Sigmoid colon (tissue), 6 donors: ENCODE measurements at regions not wholly inside any gene's neighbourhood (a gene's known extent, or its start where the extent isn't known, plus 50 kb on each side); places are given as distances from the start of the nearest gene placed in this dataset.
A peak's percentile ranks its signal among the peaks of the same experiment; 100 is the strongest.

Experiments used
- DNase-seq: peaks from one replicate; pipeline ENCODE4 v3.0.0-alpha.2; 2019
- H3K27ac ChIP-seq, 4 donors: fragments of 200-600 bp; sonication (generic); one replicate each; pipeline ENCODE4 v1.5.1; 2016 to 2019; ENCODE audit warnings: mild to moderate bottlenecking in 1 of 4
- H3K27me3 ChIP-seq, 3 donors: fragments of 200-600 bp; sonication (generic); one replicate each; pipeline ENCODE4 v1.5.1; 2019; ENCODE audit warnings: mild to moderate bottlenecking in 1 of 3
- H3K36me3 ChIP-seq, 4 donors: fragments of 200-600 bp; sonication (generic); one replicate each; pipeline ENCODE4 v1.5.1; 2016 to 2019
- H3K4me1 ChIP-seq, 4 donors: fragments of 200-600 bp; sonication (generic); one replicate each; pipeline ENCODE4 v1.5.1; 2017 to 2019
- H3K4me3 ChIP-seq, 4 donors: fragments of 200-600 bp; sonication (generic); one replicate each; pipeline ENCODE4 v1.5.1; 2017 to 2019; ENCODE audit warnings: mild to moderate bottlenecking in 2 of 4, moderate library complexity in 1 of 4
- H3K9me3 ChIP-seq, 4 donors: fragments of 200-600 bp in 3 of 4; sonication (generic) in 3 of 4; one replicate each; pipeline versions ENCODE4 v1.5.1 to v1.6.1; 2013 to 2019
- CTCF ChIP-seq, 4 experiments: fragments of 450-650 bp in 3 of 4; fragments of 200-600 bp in 1 of 4; IDR thresholded peaks; one replicate each; pipeline ENCODE4 v1.5.1; 2016 to 2019; ENCODE audit warnings: antibody characterized with exemption in 4 of 4, mild to moderate bottlenecking in 3 of 4, moderate library complexity in 2 of 4
- EP300 ChIP-seq, 4 donors: sonication (generic); formaldehyde crosslinking; IDR thresholded peaks; one replicate each; pipeline ENCODE4 v1.6.1; 2017; ENCODE audit warnings: antibody characterized with exemption in 4 of 4
- POLR2A ChIP-seq, 2 donors: fragments of 450-650 bp; IDR thresholded peaks; one replicate each; pipeline ENCODE4 v1.6.1; 2016; ENCODE audit warnings: antibody characterized with exemption in 2 of 2, mild to moderate bottlenecking in 2 of 2, moderate library complexity in 2 of 2
- POLR2AphosphoS5 ChIP-seq, 4 donors: sonication (generic); formaldehyde crosslinking; IDR thresholded peaks; one replicate each; pipeline ENCODE4 v1.6.1; 2017; ENCODE audit warnings: antibody characterized with exemption in 4 of 4
- WGBS, 2 donors: extraction: QIAGEN DNeasy Blood & Tissue Kit; methylation state at CpG; one replicate each; pipeline ENCODE4 v1.1.7; 2013; 5-methylcytosine and 5-hydroxymethylcytosine counted together
- intact Hi-C: fragments of 100-400 bp; cut with DNase I; formaldehyde crosslinking; loops from one replicate; pipeline ENCODE4 v1.15.1; 2023
- donor health status: healthy with polysubstance abuse.
- donor health status: healthy.

GRCh38 chrX:40175511-40176350 is 78.0 kb upstream of the BCOR start:
- no peaks in the 10 kb centered on the region for H3K9me3 ChIP-seq
- H3K27me3 ChIP-seq = peaks cover 0 to 5% (median 0%) of the 10 kb centered on the region in 3 donors
- peaks cover 0 to 46% (median 26%) of the 10 kb centered on the region in 4 donors for H3K4me1 ChIP-seq
- peak; percentile 89 for DNase-seq
- intact Hi-C loops = loop anchor here (2.0 to 10.0 kb wide), 5 partner anchors 91 to 703 kb away; no protein-coding TSS in a partner anchor
- H3K4me3 ChIP-seq = peak overlapping the region; percentile 38 to 63 (median 56)
- WGBS, 2 donors = 0 to 1% methylated on average over 74 of the region's 74 CpGs
- peak overlapping the region; percentile 91 to 97 (median 93) for H3K27ac ChIP-seq
- TF ChIP-seq EP300 (IDR thresholded peaks at IDR 0.05) = no peak
- TF ChIP-seq POLR2AphosphoS5 (IDR thresholded peaks at IDR 0.05) = peak in 2 of 4 donors; percentile 46 to 54
- no peaks in the 10 kb centered on the region for H3K36me3 ChIP-seq

GRCh38 chrX:40174854-40175510 is 77.2 kb upstream of the BCOR start:
- TF ChIP-seq EP300 (IDR thresholded peaks at IDR 0.05) = no peak
- no peak for TF ChIP-seq POLR2A (IDR thresholded peaks at IDR 0.05)
- no peak for TF ChIP-seq POLR2AphosphoS5 (IDR thresholded peaks at IDR 0.05)
- TF ChIP-seq CTCF (IDR thresholded peaks at IDR 0.05) = no peak
- Histone ChIP-seq H3K4me1 (peaks cover 0 to 47% (median 28%) of the 10 kb centered on the region in 4 donors), H3K4me3 (peak overlapping the region; percentile 38 to 63 (median 56)), H3K36me3 (no peaks in the 10 kb centered on the region), H3K9me3 (no peaks in the 10 kb centered on the region), H3K27me3 (peaks cover 0 to 5% (median 0%) of the 10 kb centered on the region in 3 donors), H3K27ac (peak overlapping the region; percentile 91 to 97 (median 93))
- peak; percentile 78 for DNase-seq
- WGBS, 2 donors = 1% methylated on average over 53 of the region's 53 CpGs
- intact Hi-C loops = loop anchor here (2.0 to 10.0 kb wide), 5 partner anchors 162 to 703 kb away; no protein-coding TSS in a partner anchor

GRCh38 chrX:40174001-40174853 is 76.5 kb upstream of the BCOR start:
- WGBS, 2 donors = 30 to 68% methylated on average over 41 of the region's 41 CpGs
- TF ChIP-seq POLR2AphosphoS5 (IDR thresholded peaks at IDR 0.05) (peak in 2 of 4 donors; percentile 13 to 20), EP300 (IDR thresholded peaks at IDR 0.05) (no peak)
- Histone ChIP-seq H3K27me3 (peaks cover 0 to 5% (median 0%) of the 10 kb centered on the region in 3 donors), H3K4me3 (peak overlapping the region; percentile 38 to 63 (median 56)), H3K27ac (peak overlapping the region; percentile 91 to 97 (median 93)), H3K9me3 (no peaks in the 10 kb centered on the region), H3K36me3 (no peaks in the 10 kb centered on the region), H3K4me1 (peaks cover 0 to 54% (median 28%) of the 10 kb centered on the region in 4 donors)
- intact Hi-C loops = loop anchor here (2.0 to 10.0 kb wide), 3 partner anchors 161 to 291 kb away; no protein-coding TSS in a partner anchor
- peak; percentile 81 for DNase-seq

GRCh38 chrX:40173143-40174000 is 75.6 kb upstream of the BCOR start:
- H3K27me3 ChIP-seq = peaks cover 0 to 11% (median 0%) of the 10 kb centered on the region in 3 donors
- TF ChIP-seq POLR2A (IDR thresholded peaks at IDR 0.05) = no peak
- no peak for TF ChIP-seq CTCF (IDR thresholded peaks at IDR 0.05)
- TF ChIP-seq POLR2AphosphoS5 (IDR thresholded peaks at IDR 0.05) = no peak
- TF ChIP-seq EP300 (IDR thresholded peaks at IDR 0.05) = no peak
- H3K4me1 ChIP-seq = peaks cover 0 to 63% (median 36%) of the 10 kb centered on the region in 4 donors
- WGBS, 2 donors = 52 to 71% methylated on average over 17 of the region's 17 CpGs
- H3K4me3 ChIP-seq = peak overlapping the region in 2 of 4 donors; percentile 52 to 63
- no peaks in the 10 kb centered on the region for H3K36me3 ChIP-seq
- no peak for DNase-seq
- H3K27ac ChIP-seq = peak overlapping the region; percentile 91 to 97 (median 93)
- no peaks in the 10 kb centered on the region for H3K9me3 ChIP-seq
- intact Hi-C loops = loop anchor here (5.0 to 10.0 kb wide), 2 partner anchors 266 to 291 kb away; no protein-coding TSS in a partner anchor
